HG03432 (cell line): ENCODE measurements at regions not wholly inside any gene's neighbourhood (a gene's known extent, or its start where the extent isn't known, plus 50 kb on each side); places are given as distances from the start of the nearest gene placed in this dataset.
"Not testable (repeated sequence)": the region's sequence is repeated elsewhere in the genome, so short reads cannot be mapped to it uniquely, and the experiment has no call there.

Source experiments
- ATAC-seq: cut with Tn5 transposase; IDR thresholded peaks from one replicate; pipeline ENCODE4 v1.9.1; 2021; ENCODE audit warnings: mild to moderate bottlenecking, moderate library complexity; ENCODE audit not compliant: unreplicated experiment

DNA sequence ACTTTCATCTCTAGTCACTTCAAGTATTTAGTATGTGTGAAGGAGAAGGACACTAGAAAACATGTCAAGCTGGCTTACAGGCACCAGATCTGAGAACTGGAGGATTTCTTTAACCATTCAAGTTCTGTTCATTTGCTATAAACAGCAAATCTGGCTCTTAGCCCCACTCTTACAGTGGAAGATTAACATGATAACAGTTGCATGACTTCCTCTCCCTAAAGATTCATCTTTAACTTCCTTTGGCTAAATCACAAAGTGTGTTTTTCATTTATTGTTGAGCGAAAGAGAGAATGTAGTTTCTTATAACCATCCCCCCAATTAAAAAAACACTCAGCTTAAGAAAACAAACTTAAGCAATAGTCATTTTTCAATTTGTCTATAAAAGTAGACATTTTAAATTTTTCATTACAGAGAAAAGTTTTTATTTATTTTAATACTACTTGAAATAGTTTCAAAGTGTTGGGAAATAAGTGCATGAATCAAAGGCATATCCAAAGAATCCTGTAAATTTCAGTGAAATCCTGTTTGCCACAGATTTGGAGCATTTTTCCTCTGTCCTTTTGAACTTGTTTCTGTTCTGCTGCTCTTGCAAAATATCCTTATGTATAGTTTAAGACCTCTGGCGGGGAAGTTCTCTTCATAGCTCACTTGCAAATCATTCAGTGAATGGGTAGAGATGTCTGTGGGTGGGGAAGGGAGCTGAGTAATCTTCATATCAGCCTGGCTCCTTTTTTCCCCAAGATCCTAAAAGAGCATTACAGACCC is 241.0 kb upstream of the RBBP8 start:
- ATAC-seq, result no peak

DNA sequence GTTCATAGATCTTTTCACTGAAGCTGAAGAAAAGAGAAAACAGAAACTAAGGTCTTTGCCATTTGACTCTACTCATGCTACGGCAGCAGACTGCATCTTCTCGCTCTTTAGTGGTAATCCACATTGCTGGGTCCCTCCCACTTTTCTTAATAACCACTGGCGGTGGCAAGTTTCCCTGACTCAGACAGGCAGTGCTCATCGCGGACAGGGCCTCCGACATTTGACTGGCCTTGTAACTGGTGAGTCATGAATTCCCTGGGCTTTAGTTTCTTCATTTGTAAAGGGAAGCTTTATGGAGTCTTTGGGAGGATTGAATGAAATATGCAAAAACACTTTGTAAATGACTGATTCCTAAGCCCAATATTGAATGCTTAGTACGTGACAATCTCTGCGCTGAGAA is 238.2 kb upstream of the RBBP8 start:
- ATAC-seq, result no peak

DNA sequence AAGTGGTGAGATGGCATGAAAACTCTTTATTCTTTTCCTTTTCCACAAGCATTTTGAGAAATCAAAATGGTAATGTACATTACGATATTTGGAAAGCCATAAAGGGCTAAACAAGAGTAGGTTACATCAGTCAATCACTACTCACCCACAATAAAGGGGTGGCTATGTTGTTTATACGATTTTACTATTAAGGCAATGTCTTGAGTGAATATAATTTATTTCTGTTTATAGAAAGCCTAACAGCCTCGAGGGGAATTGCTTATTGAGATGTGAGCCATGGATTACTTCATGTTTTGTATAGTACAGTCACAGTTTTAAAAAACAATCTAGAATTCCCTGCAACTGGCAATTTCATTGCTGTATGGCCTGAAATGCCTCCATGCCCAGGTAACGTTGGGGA is 237.5 kb upstream of the RBBP8 start:
- no peak for ATAC-seq

DNA sequence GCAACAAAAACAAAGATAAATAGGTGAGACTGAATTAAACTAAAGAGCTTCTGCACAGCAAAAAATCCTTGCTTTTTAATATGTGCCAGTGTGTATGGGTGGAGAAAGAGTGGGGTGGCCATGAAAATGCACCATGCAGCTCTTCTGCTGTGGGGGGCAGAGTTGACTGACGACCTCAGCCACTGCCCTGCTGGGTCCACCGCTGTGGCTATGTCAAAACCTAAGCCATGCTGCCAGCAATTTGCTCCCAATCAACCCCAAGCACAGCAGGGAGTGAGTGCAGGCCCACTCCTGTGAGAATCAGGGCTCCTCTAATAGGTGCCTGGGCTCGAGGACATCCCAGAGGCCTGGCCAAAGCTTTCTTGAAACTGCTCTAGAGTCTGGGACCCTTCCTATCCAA is 235.6 kb upstream of the RBBP8 start:
- ATAC-seq, result no peak

DNA sequence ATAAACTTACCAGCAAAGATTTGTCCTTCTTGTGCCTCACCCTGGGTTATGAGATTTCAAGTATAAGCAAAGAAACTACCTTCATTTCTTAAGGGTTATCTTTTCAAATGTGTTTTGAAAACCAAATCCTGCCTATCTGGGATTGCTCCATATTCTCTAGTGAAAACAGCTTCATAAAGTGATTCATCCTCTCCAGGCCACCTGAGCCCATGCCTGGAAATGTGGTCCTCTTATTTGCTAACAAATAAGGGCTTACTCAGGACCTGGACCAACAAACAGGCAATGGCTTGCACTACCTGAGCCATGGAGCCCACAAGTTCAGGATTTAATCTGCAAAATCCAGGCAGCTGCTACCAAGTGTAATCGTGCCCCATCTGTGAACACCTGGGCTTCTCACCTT is 234.4 kb upstream of the RBBP8 start:
- no peak for ATAC-seq

DNA sequence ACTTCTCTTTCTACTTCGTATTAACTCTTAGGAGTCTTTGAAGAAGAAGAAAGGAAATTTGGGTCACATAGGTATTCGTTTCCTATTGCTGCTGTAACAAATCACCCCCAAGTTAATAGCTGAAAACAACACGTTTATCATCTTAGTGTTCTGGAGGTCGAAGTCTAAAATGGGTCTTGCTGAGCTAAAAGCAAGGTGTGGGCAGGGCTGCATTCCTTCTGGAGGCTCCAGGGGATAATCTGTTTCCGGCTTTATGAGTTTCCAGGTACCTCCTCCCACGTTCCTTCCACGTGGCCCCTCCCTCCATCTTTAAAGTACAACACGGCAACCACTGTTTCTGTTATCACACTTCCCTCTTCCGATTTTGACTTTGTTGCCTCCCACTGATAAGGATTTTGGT is 233.5 kb upstream of the RBBP8 start:
- ATAC-seq, result no peak

DNA sequence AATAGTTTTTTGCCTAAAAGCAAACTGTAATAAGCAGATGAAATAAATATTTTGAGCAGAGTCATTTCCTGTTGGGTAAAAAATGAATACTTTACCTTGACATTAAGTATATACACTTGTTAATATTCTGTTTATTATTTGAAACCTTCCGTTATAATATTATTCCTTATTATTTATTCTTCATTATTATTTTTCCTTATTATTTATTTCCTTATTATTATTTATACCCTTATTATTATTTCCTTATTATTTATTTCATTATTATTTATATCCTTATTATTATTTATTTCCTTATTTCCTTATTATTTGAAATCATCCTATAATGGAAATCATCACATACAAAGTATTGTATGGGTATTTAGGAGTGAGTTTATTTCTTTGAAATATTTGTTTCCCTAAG is 232.2 kb upstream of the RBBP8 start:
- ATAC-seq, result no peak

DNA sequence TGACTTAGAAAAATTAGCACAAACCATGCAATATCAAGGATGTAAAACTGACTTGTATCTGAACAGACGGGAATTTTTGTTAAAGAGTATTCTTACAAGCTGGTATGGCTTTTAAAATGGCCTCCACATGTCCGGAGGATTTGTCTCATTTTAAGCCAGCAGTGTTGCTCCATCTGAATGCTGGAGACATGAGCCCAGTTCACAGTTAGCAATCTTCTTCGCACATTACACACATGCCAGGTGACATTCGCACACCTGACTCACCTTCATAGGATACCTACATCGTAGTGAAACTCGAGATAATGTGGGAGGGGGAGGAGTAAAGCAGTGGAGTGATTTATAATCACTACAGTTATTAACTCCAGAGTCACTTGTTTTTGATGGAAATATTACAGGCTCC is 231.8 kb upstream of the RBBP8 start:
- ATAC-seq, result no peak

DNA sequence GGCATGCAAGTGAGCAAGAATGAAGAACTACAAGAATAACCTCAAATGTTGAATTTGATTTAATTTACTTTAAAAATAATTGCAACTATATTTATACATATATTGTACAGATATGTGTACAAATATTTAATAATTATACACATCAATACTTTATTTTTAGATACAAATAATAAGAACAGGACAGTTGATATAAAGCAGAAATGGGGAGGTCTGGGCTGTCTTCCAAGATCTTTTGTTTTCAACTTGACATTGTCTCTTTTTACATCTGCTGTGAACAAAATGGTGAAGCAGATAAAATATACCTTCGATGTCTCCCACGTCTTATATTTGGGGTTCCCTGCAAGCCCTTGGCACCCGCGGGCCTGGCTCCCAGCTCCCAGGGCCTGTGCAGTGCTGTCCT is 231.3 kb upstream of the RBBP8 start:
- ATAC-seq, result no peak

DNA sequence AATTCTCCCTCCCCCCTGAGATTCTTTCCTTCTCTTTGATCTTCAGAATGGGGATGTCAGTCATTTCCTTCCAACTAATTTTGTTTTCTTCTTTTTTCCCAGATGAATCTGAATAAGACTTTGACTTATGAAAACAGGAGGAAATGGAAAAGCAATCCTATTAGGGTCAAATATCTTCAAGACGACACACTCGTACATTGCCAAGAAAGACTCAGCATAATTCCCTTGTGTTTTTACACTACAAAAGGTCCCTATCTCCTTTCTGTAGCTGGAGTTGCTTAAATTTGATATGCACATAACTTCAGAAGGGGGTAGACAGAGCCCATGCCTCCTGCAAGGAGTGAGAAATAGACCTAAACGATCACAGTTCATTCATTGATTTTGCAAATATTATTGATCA is 230.3 kb upstream of the RBBP8 start:
- ATAC-seq, result no peak

DNA sequence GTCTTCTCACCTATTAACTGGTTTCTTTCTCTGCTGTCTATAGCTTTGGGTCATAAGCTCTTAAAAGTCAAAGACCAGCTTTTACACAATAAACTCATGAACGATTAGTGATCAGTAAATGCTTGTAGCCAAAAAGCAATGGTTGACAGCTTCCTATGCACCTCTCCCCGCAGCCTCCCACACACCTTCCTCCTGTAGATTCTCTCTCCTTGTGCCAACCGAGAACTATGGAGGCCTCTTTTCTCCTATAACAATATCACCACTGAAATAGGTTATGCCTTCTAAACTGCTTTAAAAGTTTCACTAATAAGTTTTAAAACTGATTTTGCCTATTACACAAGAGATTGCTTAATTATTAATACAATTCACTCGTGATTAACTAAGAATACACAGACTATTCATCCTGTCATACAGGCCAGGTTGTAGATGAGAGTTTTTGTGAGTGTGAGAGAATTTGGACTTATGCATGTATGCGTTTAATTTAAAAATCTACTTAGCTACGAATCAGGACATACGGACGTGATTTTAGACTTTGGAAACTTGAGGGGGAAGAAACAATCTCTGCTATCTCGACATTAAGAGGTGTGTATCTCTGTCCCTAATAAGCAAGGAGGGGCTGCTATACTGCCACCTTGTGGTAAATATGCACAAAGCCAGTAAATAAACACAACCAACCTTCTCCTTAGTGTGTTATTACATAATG is 229.1 kb upstream of the RBBP8 start:
- ATAC-seq, result peak; percentile 79

DNA sequence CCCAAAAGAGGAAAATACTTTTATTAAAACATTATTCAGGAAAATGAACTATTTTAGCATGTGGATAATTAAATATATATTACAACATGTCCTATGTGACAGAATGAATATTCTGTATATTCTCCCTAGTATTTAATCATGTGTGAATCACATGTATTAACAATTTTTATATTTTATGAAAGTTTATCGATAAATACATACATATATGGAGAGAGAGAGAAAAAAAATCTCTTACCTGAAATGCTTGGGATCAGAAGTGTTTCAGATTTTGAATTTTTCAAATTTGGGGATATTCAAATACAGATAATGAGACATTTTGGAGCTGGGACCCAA is 228.6 kb upstream of the RBBP8 start:
- no peak for ATAC-seq

DNA sequence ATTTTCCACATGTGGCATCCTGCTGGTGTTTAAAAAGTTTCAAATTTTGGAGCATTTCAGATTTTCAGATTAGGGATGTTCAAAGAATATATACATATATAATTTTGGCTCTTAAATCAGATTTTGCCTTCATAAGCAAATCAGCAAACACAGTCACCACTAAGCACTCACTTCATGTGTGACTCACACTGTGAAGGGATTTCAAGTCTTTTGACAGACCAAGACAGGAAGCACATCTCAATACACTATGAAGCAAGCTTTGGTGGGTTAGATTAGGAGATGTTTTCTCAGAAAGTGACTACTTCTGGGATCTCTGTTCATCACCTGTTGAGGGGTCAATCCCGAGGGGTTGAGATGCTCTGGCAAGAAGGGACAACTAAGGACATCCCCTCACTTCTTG is 227.8 kb upstream of the RBBP8 start:
- no peak for ATAC-seq

DNA sequence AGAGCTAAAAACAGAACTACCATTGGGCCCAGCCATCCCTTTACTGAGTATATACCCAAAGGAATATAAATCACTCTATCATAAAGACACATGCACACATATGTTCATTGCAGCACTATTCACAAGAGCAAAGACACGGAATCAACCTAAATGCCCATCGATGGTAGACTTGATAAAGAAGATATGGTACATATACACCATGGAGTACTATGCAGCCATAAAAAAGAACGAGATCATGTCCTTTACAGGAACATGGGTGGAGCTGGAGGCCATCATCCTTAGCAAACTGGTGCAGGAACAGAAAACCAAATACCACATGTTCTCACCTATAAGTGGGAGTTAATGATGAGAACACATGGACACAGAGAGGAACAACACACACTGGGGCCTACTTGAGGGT is 227.1 kb upstream of the RBBP8 start:
- ATAC-seq, result not testable (repeated sequence)

DNA sequence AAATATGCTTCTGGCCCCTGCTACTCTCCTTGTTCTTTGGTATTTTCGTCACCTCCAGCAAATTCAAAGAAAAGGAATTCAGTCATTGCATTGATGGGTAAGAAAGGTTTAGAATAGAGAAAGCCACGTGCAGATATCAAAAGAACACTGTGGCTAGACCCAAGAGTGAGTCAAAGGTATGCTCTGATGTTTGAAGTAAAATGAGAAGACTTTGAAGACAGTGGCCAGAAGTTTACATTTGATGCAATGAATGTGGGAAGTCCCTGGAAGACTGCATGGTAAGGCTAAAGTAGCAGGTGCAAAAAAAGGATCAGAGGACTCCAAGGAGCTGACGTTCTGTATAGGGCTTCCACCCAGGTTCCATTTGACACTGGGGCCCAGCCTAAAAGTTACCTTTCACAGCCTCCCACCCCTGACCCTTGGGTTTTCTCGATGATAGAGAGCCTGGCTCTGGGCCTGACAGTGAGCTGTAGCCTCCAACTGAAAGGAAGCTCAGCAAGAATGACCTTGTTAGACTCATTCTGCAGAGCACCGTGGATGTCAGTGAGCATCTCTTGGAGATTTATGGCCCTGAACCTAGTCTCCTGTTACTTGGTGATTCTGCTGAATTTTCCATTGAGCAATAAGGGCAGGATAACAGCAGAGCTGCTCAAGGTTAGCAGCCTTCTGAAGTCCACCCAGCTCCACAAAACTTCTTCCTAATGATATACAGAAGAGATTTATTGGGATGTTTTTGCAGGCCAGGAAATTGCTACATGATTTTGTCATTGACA is 223.7 kb upstream of the RBBP8 start:
- no peak for ATAC-seq

DNA sequence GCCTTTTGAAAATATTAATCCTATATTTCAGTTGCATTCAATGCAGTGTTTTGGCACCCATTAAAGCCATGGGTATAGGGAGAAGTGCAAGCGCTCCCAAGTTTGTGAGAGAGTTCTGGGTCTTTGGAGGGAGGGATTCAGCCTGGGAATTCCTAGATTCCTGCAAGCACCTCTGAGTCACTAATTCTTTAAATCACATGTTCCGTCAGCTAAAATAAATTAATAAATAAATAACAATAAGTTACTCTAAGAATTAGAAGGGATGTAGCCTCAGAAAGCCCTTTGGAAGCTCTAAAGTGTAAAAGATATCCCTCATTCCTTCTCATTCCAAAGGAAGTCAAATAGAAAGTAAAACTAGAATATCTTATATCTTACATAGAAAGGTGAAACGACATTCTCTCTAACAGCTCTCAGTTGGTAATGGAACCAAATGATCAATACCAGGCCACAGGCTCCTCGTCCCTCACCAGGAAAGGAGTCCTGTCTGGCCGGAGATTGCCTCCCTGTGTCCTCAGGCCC is 222.4 kb upstream of the RBBP8 start:
- ATAC-seq, result no peak

DNA sequence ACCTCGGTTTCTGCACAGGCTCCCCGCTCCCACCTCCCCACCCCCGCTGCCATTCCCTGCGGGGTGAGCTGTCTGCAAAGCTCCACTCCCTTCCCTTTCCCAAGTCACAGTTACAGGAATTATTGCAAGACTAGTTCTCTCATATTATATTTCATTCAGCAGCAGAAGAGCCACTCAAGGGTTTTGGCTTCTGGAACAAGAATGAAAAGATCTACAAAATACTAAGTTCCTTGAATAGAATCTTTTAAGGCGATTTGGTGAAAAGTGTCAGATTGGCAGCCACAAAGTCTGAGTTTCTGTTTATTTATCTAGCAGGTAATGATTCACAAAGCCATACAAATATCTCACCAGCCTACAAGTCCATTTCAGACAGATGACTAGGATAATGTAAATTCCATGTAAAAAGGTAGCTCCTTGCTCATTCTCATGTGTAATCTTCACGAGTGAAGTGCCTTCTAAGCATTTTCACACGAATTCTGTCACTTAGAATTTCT is 221.9 kb upstream of the RBBP8 start:
- no peak for ATAC-seq

DNA sequence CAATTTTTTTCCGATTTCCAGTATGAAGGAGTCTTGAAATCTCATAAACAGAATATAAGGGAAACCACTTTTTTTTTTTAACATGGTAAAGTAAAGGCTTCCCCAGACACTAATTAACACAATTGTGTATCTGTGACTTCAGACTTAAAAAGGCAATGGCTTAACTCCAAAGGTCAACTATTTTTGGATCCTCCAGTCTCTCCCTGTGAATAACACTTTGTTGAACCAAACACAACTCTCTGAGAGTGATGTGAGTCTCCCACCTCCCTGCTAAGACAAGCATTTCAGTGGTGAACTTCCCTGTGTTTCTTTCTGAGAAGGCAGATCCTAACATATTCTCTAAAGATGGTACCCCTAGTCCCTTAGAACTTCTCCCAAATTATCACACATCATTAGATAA is 219.6 kb upstream of the RBBP8 start:
- no peak for ATAC-seq

DNA sequence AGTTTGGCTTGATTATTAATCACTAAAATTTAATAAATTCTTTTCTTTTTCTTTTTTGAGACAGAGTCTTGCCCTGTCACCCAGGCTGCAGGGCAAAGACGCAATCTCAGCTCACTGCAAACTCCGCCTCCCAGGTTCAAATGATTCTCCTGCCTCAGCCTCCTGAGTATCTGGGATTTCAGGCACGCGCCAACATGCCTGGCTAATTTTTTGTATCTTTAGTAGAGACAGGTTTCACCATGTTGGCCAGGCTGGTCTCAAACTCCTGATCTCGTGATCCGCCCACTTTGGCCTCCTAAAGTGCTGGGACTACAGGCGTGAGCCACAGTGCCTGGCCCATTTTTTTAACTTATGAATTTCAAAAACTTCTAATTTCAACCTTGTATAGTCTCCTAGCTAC is 215.6 kb upstream of the RBBP8 start:
- ATAC-seq, result not testable (repeated sequence)

DNA sequence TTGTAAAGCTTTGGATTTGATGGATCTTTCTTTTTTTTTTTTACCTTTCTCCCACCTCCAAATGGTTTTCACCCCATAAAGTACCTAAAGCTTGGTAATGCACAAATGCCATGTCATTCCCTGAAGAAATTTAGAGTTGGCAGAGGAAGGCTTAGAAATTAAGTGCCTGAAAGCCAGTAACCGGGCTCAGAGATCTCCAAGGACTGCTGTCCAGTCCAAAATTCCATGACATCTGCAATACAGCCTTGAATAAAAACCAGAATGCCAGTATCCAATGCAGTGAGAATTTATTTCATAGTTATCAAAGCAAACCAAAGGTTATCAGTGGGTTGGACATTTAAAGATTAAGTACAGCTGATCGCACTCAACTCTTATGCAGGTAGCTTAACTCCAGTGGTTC is 209.9 kb upstream of the RBBP8 start:
- no peak for ATAC-seq

DNA sequence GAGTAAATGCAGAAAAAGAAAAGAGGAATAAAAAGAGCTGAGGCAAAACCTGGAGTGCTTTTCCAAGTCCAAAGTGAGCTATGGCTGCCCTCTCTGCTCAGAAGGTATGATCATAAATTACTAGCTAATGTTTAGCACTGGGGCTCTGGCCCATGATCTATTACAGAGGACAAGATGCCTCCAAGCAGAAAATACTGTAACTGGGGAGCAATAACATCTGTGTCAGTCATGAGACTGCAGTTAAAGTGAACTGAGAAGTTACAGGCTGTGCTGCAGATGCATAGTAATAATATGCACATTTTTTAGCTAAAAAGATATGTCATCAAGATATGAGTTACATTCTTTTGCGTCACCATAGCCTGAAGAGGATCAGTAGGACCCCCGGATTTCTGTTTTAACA is 209.4 kb upstream of the RBBP8 start:
- ATAC-seq, result no peak

DNA sequence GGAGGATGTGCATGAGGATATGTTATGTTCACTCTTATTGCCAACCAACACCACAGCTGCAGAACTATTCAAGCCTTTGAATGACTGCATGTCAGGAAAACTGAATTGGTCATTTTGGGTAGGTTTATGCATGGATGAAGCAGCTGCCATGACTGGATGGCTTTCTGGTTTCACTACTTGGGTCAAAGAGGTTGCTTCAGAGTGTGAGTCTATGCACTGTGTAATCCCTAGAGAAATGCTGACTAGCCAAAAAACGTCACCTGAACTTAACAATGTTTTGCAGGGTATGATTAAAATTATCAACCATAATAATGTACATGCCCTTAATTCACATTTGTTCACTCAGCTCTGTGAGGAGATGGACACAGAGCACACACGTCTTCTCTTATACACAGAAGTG is 206.7 kb upstream of the RBBP8 start:
- no peak for ATAC-seq
